ENCODE measurements at regions not wholly inside any gene's neighbourhood (a gene's known extent, or its start where the extent isn't known, plus 50 kb on each side); places are given as distances from the start of the nearest gene placed in this dataset.
"Not testable (repeated sequence)": the region's sequence is repeated elsewhere in the genome, so short reads cannot be mapped to it uniquely, and the experiment has no call there.

DNA sequence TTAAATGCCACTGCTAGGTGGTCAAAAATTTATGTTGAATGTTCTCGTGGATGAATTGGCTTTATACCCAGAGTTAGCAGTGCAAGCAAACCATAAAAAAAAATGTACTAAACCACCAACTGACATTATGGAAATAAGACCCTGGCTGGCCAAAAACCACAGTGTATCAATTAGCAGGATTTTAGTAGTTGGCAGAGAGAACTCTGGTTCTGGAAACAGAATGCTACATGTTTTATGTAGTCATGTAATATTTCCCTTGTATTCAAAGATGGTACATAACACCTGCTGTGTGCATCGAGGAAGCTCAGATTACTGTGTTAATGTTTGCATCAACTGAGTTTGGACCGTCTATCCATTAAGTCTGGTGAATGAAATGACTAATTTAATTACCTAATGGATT is 618.5 kb downstream of the CCSER2 start:
- no peak for DNase-seq

- no peak for DNase-seq
Observed at GRCh38 chr10:84948644-84949043, 620.3 kb downstream of the CCSER2 start.

DNA sequence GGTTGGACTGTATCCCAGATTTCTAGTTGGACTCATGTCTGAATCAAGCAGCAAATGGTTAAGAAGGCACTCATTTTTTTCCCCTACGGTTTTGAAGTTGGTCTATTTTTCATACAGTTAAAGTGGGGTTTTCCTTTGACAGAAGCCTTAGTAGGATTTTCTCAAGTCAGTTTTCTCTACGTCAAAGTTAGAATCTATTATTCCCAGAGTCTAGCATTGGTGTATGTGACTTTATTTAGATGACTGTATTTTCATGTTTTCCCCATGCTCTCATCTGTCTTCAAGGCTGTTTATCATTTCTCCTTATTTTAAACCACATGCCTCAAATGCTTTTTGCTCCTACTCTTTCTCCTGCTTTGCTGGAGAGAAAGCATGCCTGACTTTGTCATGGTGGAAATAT is 623.2 kb downstream of the CCSER2 start:
- no peak for DNase-seq

DNA sequence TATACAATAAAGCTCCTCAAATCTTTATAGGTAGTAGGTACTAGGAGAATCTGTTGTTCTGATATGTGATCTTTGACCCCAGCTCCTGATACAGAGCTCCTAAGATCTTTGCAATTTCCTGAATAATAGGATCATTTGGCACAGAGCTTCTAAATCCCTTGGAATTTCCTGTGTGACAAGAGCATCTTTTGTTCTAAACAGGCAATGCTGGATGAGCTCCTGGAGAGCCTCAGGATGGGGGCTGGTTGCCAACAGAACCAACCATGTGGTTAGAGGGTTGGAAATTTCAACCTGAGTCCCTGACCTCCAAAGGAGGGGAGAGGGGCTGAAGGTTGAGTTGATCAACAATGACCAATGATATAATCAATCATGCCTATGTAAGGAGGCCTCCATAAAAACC is 629.0 kb downstream of the CCSER2 start:
- DNase-seq: no peak

GRCh38 chr10:84965468-84965867 is 637.1 kb downstream of the CCSER2 start:
- DNase-seq: no peak

GRCh38 chr10:84966708-84967441 is 638.5 kb downstream of the CCSER2 start:
- DNase-seq: no peak

DNA sequence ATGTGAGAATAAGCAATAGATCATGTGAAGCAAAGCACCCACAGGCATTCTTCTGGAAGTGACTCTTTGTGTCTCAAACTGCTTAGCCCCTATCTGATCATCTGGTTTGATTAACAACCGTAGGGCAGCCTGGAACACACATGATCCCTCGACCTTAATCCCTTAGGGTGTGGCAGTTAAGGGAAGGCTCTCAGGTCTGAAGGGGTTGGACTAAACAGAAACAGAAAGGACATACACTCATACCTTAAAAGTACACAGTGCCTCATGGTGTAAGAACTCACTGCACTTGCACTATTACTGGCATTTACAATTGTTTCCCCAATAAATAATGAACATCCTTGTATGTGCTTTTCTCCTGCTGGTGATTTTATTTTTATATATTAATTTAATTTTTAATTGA is 640.9 kb downstream of the CCSER2 start:
- not testable (repeated sequence) for DNase-seq

- DNase-seq: no peak
Observed at GRCh38 chr10:84987039-84987438, 658.6 kb downstream of the CCSER2 start.

GRCh38 chr10:84988011-84988410 is 659.6 kb downstream of the CCSER2 start:
- DNase-seq: no peak

GRCh38 chr10:84990713-84991112 is 662.3 kb downstream of the CCSER2 start:
- no peak for DNase-seq

GRCh38 chr10:84991301-84991700 is 662.9 kb downstream of the CCSER2 start:
- DNase-seq: no peak

- no peak for DNase-seq
Observed at GRCh38 chr10:84993251-84994035, 665.1 kb downstream of the CCSER2 start.

DNA sequence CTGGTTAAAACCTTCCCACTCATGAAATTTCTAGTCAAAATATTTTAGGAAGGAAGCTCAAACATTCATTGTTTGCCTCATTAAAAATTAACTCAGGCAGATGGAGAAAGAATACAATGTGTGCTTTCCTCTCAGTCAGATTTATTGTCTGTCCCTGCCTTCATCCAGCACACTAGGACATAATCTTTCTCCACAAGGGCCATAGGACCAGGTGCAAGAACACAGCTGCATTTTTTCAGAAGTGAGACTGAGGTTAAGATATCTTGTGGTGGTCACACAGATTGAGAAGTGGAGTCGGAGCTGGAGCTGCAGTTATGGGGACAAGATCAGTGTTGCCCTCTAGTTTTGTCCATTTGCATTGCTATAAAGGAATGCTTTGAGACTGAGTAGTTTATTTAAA is 666.3 kb downstream of the CCSER2 start:
- no peak for DNase-seq

DNA sequence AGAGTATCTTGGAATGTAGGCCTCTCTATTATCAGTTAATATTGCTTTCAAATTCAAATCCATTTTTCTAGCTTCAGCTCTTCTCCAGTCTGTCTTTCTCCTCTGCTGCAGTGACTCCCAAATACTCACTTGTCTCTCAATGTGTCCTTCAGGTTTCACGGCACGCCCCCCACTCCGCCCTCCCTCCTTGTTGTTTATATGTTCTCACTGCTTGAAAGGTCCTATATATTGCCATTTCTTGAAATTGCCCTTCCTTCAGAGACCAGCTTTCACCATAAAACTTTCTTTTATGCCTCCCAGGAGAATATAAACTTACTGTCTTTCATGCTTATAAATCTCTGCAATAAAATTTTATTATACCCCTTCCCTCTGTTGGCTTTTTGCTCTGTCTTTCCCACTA is 668.2 kb downstream of the CCSER2 start:
- no peak for DNase-seq

GRCh38 chr10:84997870-84998269 is 669.5 kb downstream of the CCSER2 start:
- no peak for DNase-seq

DNA sequence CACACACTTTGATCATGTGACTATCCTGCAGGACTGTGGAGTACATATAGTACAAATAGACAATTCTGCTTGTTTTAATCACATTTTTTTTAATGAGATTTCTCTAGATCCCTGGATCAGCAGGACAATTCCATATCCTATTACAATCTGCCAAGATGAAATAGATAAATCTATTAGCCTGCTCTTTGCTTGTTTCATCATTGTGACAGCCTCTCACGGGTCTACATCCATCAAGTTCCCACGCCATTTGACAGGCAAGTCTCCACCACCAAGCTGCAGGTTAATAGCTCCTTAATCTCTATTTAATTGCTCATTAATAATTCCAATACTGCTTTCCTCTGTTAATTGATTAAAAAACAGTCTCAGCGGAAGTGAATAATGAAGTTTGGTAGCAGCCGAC is 671.5 kb downstream of the CCSER2 start:
- DNase-seq: no peak

- no peak for DNase-seq
Observed at GRCh38 chr10:85003083-85003482, 674.7 kb downstream of the CCSER2 start.

- no peak for DNase-seq
Observed at GRCh38 chr10:85008488-85009184, 680.2 kb downstream of the CCSER2 start.

- no peak for DNase-seq
Observed at GRCh38 chr10:85012305-85012704, 683.9 kb downstream of the CCSER2 start.

- no peak for DNase-seq
Observed at GRCh38 chr10:85026878-85027467, 698.6 kb downstream of the CCSER2 start.

DNA sequence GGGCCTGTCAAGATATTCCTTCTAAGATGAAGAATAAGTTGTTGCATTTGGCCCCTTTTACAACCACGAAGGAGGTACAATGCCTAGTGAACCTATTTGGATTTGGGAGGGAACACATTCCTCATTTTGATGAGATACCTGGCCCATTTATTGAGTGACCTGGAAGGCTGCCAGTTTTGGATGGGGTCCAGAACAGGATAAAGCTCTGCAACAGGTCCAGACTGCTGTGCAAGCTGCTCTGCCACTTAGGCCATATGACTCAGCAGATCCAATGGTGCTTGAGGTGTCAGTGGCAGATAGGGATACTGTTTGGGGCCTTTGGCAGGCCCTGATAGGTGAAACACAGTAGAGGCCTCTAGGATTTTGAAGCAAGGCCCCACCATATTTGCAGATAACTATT is 704.6 kb downstream of the CCSER2 start:
- no peak for DNase-seq

GRCh38 chr10:85036661-85037060 is 708.3 kb downstream of the CCSER2 start:
- no peak for DNase-seq

DNA sequence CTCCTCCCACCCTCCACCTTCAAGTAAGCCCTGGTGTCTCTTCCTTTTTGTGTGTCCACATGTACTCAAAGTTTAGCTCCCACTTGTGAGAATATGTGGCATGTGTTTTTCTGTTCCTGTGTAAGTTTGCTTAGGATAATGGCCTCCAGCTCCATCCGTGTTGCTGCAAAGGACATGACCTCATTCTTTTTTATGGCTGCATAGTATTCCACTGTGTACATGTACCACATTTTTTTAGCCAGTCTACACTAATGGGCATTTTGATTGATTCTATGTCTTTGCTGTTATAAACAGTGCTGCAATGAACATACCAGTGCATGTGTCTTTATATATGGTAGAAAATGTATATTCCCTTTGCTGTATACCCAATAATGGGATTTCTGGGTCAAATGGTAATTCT is 710.9 kb downstream of the CCSER2 start:
- DNase-seq: no peak
